T-helper 1 cell treated with Interleukin-12 subunit alpha and Interleukin-12 subunit beta and Interleukin-4 antibody, amounts not matched to agents 30 ng/mL and 1 ng/mL, for 36 hours (primary cell): ENCODE measurements at regions not wholly inside any gene's neighbourhood (a gene's known extent, or its start where the extent isn't known, plus 50 kb on each side); places are given as distances from the start of the nearest gene placed in this dataset.

Source experiments
- intact Hi-C: fragments of 100-400 bp; cut with micrococcal nuclease; formaldehyde crosslinking; loops from one replicate; pipeline ENCODE4 v1.15.1; 2024

- intact Hi-C loops = no loop called here
Observed at GRCh38 chr2:103809941-103810441, 1043.9 kb upstream of the POU3F3 start.

- intact Hi-C loops = no loop called here
Observed at GRCh38 chr2:103810875-103811274, 1043.0 kb upstream of the POU3F3 start.

DNA sequence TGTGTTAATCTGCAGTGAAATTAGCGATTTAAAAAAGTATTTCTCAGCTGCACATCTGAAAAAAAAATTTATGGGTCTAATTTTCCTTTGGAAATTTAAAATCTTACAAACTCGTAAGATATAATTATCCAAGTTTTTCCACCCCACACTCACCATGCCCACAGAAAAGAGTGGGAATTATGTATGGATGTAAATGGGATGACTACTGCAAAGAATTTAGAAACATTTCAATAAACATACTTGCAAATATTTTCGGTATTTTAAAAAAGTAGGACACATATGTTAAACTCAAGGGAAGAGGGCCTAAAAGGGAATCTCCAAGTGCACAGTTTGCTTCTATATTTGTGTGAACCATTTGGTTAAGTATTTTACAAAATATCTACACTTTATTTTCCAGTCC lies 1039.9 kb upstream of the POU3F3 start:
- intact Hi-C loops = no loop called here

DNA sequence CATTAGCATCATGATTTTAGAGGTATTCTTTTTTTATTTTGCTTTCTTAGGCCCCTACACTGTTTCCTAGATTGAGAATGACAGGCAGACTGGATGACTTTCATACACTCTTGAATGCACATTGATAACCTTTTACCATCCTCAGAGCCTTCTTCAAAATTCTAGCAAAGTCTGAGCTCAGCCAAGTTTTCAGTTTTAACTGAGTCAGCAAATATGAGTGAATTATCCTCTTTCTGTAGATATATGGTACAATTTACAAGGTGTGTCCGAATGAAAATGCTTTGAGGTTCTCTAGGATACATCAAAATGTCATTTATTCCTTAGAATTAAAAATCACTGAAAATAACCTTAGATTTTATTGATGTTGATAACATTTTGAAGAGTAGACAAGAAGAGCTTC lies 1038.2 kb upstream of the POU3F3 start:
- intact Hi-C loops = no loop called here

- intact Hi-C loops = no loop called here
Observed at GRCh38 chr2:103817746-103818145, 1036.2 kb upstream of the POU3F3 start.

DNA sequence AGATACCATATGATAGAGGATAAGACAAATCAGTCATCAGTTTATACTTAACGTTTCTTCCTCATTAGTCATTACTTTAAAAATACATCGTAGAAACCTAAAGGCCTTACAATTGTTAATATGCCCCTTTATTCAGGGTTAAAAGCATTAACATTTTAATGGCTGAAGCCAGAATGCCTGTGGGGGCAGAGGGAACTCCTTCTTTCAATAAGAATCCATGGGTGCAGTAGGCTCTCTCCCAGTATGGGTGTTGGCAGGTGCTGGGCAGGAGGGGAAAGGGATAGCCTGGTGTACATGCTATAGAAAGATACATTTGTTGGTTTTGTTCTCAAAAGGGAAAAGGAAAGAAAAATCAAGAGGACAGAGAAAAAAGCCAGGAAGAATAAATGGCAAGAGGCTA lies 1035.7 kb upstream of the POU3F3 start:
- intact Hi-C loops = no loop called here

- intact Hi-C loops = no loop called here
Observed at GRCh38 chr2:103819599-103819998, 1034.3 kb upstream of the POU3F3 start.

DNA sequence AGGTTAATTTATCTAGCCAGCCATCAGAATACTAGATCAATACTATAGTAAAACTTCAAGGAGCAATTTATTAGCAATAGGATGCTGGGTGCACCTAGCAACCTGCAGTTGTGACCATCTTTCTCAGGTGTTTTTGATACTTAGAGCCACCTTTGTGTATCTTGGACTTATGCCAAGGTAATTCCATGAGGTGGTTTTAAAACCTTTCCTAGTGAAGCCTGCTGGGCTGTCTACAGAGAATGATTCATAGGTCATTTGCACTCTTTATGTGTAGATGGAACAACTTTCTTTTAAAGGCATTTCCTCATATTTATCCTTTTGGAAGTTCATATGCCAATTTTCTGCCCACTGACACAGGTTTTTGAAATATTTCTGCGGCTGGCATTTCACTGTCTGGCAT lies 1030.1 kb upstream of the POU3F3 start:
- intact Hi-C loops = no loop called here

DNA sequence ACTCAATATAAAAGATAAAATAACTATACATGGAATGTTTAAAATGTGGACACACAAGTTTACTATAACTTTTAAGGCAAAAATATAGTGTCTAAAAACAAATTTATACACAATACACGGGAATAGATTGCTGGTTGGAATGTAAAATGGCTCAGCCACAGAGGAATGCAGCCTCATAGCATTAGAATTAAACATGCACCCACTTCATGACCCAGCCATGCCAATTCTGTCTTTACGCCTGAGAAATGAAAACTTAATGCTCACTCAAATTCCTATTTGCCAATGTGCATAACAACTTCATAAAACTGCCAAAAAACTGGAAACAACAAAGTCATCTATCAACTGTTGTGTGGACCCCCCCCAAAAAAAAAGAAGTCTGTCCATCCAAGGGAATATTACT lies 1006.6 kb upstream of the POU3F3 start:
- intact Hi-C loops = no loop called here

DNA sequence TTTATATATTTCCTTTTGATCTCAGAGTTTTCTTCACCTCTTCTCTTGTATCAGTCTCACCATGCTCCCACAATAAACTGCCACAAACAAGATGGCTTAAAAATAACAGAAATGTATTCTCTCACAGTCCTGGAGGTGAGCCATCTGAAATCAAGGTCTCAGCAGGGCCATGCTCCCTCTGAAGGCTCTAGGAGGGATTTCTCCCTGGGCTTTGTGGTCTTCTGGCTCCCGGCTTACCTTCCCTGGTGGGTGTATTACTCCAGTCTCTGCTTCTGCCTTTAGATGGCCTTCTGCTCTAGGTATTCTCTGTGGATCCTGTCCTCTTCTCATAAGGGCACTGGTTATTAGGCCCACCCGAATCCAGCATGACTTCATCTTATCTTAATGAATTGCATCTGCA lies 994.7 kb upstream of the POU3F3 start:
- intact Hi-C loops = no loop called here

- intact Hi-C loops = no loop called here
Observed at GRCh38 chr2:103860016-103860415, 993.9 kb upstream of the POU3F3 start.

DNA sequence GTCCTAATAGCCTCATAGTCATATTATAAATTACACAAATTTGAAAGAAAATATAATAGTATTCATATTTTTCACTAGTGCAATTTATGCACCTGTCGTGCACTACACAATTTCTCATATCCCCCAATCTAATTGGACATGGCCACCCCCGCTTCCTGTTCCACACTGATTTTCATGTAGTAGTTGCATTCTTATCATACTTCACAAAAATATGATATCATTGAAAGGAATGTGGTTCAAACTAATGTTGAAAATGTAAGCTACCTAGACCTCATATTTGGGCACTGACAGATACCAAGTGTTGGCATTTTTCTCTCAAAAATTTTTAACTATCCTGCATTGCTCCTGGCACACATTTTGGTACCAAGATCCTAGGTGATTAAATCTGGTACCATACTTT lies 985.5 kb upstream of the POU3F3 start:
- intact Hi-C loops = no loop called here

- intact Hi-C loops = no loop called here
Observed at GRCh38 chr2:103873716-103874351, 980.1 kb upstream of the POU3F3 start.

- intact Hi-C loops = no loop called here
Observed at GRCh38 chr2:103875131-103875530, 978.8 kb upstream of the POU3F3 start.

- intact Hi-C loops = no loop called here
Observed at GRCh38 chr2:103875531-103875930, 978.4 kb upstream of the POU3F3 start.

GRCh38 chr2:103876611-103877010 lies 977.3 kb upstream of the POU3F3 start:
- intact Hi-C loops = no loop called here

- intact Hi-C loops = no loop called here
Observed at GRCh38 chr2:103879101-103879500, 974.8 kb upstream of the POU3F3 start.

DNA sequence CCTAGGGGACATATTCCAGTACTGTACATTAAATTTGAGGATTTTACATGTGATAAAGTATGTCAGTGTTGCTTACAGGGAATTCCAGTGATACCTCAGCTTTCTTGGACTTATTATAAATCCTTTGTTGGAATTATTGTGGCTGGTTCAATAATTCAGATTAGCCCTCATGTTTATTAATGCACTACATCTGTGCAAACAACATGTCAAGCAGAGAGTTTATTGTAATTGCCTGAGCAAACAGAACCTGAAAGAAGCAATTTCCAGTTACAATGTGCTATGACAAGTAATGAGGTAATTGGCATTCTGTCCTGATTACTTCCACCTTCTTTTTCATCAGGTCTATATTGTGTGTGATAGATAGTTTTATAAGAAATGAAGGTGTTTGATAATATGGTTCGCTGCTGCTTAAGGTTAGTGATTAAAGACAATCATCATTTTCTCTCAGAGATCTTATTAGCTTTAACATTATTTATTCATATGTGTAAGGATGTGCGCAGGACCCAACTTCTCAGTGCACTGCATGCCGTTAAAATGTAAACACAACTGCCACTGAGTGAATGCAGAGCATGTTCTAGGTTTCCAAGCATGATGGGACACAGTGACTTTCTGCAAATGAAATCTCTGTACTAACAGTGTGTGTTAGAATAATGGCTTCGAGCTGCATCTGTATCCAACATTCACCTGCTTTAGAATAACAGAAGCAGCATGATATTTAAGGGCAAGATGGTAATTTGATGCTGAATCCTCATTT lies 973.7 kb upstream of the POU3F3 start:
- intact Hi-C loops = no loop called here

GRCh38 chr2:103887625-103888024 lies 966.3 kb upstream of the POU3F3 start:
- intact Hi-C loops = no loop called here

GRCh38 chr2:103896182-103896581 lies 957.7 kb upstream of the POU3F3 start:
- intact Hi-C loops = no loop called here

- intact Hi-C loops = no loop called here
Observed at GRCh38 chr2:103898561-103898960, 955.4 kb upstream of the POU3F3 start.

- intact Hi-C loops = no loop called here
Observed at GRCh38 chr2:103902347-103902746, 951.6 kb upstream of the POU3F3 start.

DNA sequence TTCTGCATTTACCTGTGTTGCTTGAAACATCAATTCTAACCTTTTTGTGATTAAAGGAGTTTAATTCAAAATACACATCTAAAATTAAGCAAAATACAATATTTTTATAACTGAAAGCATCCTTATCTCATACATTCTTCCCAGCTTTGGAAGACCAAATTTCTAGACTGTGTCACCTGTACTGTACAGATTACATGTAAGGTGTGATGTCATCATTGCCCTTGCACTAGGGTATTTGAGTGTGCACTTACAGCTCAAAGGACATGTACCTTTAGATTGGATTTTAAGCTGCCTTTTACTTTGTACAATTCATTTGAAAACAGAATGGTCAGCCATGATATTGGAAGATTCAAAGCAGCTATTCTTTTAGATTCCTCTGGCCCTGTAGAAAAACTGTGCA lies 932.8 kb upstream of the POU3F3 start:
- intact Hi-C loops = no loop called here
